Muscle of back (tissue), 3 donors: ENCODE measurements at regions not wholly inside any gene's neighbourhood (a gene's known extent, or its start where the extent isn't known, plus 50 kb on each side); places are given as distances from the start of the nearest gene placed in this dataset.

Source experiments
- DNase-seq, 3 donors: peaks; one replicate each; pipeline versions ENCODE4 v3.0.0 to v3.0.0-alpha.2; 2013

DNA sequence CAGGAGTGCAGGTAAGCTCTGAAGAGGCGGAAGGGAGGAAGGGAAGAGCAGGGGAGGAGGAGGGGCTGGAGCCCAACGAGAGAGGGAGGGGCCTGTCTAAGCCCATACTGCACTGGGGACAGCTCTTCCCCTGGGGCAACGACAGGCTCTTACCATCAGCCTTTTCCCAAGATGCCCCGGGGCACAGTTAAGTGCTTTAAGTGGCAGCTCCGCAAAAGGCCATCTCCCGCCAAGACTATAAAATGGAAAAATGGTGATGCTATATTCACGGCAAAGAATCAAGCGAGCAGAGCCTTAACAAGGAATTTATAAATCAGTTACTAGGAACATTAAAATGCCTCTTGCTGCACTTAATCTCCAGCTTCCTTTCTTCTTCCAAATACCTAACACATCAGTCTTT lies 110.2 kb upstream of the NLRP1 start:
- no peak for DNase-seq

DNA sequence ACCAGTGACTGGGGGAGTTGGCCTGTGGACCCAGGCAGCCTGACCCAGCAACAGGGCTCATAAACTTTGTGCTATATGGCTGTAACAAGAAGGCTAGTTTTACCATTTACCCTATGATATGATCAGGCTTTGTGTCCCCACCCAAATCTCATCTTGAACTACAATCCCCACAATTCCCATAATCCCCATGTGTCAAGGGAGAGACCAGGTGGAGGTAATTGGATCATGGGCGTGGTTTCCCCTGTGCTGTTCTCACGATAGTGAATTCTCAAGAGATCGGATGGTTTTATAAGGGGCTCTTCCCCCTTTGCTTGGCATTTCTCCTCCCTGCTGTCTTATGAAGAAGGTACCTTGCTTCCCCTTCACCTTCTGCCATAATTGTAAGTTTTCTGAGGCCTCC lies 111.2 kb upstream of the NLRP1 start:
- no peak for DNase-seq

- DNase-seq: no peak
These were observed 114.7 kb upstream of the NLRP1 start for GRCh38 chr17:5698959-5699358.

GRCh38 chr17:5699814-5700213 lies 115.5 kb upstream of the NLRP1 start:
- no peak for DNase-seq

DNA sequence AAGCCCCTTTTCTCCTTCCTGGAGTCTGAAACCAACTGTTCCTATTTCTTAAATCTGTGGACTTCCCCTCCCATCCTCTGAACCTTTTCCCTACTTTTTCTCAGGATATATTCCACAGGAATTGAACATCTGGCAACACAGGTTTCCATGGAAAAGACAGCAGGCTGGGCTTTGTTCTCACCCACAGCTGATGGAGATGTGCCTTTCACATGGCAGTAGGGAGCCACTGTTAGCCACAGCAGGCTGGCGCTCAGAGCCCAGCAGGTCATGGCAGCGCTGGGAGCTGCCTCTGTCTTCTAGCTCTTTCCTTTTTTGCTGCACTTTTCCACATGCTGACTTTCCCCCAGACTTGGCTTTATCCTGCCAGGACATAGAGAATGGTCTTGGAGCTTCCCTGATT lies 116.4 kb upstream of the NLRP1 start:
- DNase-seq: no peak

DNA sequence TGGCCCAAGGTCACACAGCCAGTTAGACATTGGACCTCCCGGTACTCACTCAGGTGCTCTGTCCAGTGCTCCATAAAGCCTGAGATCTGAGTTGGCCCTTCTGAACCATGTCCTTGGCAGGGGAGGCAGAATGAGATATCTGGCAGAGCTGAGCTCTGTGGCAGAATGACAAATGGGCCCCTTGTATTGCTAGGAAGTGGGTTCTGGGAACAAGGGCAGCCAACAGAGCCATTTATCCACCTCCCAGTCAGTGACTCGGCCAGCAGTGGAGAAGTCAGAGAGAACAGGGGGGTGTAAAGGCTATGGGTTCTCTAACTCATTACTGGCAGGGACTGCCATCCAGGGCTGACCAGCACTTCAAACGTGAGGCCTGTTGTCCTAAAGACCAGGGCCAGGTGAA lies 117.1 kb upstream of the NLRP1 start:
- DNase-seq: no peak

- no peak for DNase-seq
These were observed 118.7 kb upstream of the NLRP1 start for GRCh38 chr17:5702951-5703510.

DNA sequence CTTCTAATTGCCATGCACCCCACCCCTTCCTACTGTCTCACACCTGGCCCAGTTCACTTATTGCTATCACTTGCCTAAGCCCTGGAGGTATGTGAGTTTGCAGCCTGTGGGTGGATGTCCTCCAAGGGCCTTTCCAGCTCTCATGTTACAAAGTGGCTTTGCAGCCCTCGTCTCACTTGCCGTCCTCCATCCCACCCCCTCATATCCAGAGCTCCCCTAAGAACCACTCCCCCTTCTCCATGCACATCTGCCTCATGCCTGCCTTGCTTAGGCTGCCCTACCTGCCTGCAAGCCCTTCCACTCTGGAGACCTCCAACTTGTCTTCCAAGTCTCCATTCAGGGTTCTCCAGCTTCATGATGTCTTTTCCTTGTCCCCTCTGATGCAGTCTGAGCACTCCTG lies 119.4 kb upstream of the NLRP1 start:
- DNase-seq: no peak

DNA sequence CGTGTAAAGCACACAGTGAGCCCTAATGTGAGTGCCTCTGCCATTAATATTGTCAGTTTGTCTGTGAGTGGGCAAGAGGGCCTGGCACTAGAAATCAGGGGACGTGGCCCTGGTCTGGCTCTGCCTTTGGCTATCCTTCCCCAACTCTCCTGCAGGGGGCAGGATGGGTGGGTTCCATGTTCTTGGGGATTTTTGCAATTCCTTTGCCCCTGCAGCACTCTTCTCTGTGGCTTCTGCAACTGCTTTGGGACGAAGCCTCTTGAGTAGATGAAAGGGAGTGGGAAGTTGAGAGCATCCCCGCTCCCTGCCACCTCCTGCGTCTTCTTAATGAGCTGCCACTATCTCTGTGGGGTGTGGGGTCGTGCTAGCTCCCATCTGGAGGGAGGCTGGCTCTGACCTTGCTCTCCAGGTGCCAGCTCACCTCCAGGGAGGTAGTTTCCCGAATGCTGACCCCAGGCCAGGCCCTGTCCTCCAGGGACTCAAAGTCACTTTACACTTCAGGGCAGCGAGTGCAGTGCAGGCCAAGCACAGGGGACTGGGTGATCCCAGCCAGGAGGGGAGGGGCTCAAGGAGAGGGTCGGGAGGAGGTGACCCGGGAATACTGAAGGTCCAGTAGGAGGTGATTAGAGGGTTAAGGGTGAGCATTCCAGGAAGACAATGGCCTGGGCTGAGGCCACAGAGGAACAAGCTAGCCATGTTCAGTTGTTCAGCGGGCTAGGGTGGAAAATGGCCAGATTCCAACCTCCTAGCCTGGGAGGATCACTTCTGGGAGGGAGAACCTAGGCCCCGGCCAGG lies 121.0 kb upstream of the NLRP1 start:
- peak in 1 of 3 donors; percentile 4 for DNase-seq

GRCh38 chr17:5705876-5706576 lies 121.7 kb upstream of the NLRP1 start:
- DNase-seq: no peak

- peak; percentile 46 to 78 (median 70) for DNase-seq
These were observed 122.4 kb upstream of the NLRP1 start for GRCh38 chr17:5706577-5707210.

DNA sequence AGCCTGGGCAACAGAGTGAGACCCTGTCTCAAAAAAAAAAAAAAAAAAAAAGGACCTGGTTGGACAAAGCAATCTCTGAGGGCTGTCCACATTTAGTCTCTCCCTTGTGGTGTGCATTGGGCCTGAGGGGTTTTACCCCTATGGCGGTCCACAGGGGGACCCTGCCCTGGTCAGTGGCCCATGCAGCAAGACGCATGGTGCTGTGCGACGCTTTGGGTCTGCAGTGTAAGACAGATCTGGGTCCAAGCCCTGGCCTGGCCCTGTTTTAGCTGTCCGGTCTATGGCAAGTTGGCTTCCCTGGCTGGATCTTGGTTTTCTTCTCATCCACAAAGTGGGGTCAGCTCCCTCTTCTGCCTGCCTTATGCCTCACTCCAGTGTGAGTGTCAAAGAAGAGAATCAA lies 123.2 kb upstream of the NLRP1 start:
- no peak for DNase-seq

DNA sequence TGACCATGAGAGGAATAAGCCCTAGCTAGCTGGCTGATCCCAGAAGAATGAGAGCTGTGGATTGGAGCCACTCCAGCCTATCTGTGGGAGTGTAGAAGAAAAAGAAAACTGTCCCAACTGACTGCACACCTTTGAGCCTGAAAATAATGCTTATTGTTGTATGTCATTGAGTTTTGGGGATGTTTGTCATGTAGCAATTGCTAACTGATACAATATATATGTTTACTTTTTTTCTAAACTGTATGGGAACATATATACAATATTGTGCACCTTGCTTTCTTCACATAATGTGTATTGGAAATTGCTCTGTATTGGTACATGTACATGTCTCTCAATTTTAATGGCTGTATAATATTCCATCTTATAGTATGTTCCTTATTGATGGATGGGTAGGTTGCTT lies 124.0 kb upstream of the NLRP1 start:
- DNase-seq: no peak

GRCh38 chr17:5711344-5711743 lies 127.0 kb upstream of the NLRP1 start:
- DNase-seq: no peak

GRCh38 chr17:5714993-5715392 lies 130.7 kb upstream of the NLRP1 start:
- DNase-seq: no peak

GRCh38 chr17:5715478-5715877 lies 131.2 kb upstream of the NLRP1 start:
- DNase-seq: peak in 1 of 3 donors; percentile 3

GRCh38 chr17:5718726-5719125 lies 134.4 kb upstream of the NLRP1 start:
- DNase-seq: no peak

GRCh38 chr17:5719976-5720375 lies 135.7 kb upstream of the NLRP1 start:
- DNase-seq: no peak

GRCh38 chr17:5730373-5730772 lies 146.1 kb upstream of the NLRP1 start:
- DNase-seq: no peak

DNA sequence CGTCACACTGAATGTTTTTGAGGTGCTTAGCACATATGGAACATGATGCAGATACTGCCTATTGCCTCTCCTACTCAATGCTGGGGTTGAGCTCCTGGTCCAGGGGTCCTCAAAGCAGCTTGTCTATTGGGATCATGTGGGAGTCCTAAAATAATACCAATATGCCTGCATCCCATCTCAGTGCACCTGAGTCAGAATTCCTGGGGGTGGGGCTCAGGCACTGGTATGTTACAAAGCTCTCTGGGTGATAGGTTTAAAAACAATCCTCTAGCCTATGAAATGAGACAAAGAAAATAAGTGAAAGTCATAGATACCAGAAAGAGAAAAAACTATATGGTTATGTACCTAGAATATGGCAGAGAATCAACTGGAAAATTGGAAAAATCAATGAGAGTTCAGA lies 156.6 kb upstream of the NLRP1 start:
- DNase-seq: no peak

GRCh38 chr17:5741810-5742209 lies 157.5 kb upstream of the NLRP1 start:
- DNase-seq: no peak

DNA sequence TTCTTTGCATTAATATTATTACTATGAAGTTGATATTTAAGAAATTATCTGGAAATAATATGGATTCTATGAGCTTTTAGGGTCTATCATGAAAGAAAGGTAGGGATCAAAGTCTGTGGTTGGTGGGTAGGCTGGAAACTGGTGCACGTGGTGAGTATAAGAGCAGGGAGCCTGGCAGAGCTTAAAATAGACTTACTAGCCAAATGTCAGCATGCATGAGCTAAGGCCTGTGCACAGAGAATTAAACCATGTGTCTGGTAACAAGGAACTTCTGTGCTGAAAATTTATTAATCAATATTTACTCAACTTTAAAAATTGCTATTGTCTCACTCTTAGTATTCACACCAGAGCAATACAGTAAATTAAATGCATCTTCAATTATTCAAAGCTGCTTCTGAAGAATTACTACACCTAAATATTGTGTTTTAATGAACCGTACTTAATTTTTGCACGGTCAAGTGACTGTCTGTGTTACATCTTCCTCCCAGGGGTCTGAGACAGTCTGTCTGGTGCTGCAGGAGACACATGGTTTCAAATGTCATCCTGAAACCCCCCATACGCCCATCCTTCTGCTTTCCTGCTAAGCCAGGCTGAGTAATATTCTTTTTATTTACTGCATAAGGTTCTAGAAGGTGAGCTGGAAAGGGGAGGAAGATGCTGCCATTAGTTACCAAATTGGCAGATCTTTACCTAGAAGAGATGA lies 161.0 kb upstream of the NLRP1 start:
- no peak for DNase-seq
